HG03039 (cell line): ENCODE measurements at regions not wholly inside any gene's neighbourhood (a gene's known extent, or its start where the extent isn't known, plus 50 kb on each side); places are given as distances from the start of the nearest gene placed in this dataset.
"Not testable (repeated sequence)": the region's sequence is repeated elsewhere in the genome, so short reads cannot be mapped to it uniquely, and the experiment has no call there.

ENCODE experiments used
- ATAC-seq: cut with Tn5 transposase; IDR thresholded peaks from one replicate; pipeline ENCODE4 v1.9.1; 2021; ENCODE audit warnings: mild to moderate bottlenecking, moderate library complexity; ENCODE audit not compliant: unreplicated experiment

DNA sequence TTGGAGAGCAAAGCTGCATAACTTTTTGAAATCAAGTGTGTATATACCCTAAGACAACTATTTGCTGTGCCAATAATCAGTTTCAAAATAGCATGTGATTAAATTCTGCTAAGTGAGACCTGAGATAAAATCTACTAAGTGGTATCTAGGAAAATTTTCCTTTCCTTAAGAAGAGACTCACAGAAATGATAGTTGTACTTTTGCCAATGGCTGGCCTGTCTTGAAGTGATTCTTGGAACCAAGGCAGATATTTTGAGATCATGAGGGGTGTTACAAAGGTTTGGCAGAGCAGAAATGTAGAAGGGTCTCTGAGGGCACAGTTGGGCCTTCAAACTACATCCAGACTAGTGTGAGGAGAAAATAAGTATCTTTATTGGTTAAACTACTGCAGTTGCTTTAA lies 902.6 kb upstream of the TENM4 start:
- ATAC-seq, result no peak

DNA sequence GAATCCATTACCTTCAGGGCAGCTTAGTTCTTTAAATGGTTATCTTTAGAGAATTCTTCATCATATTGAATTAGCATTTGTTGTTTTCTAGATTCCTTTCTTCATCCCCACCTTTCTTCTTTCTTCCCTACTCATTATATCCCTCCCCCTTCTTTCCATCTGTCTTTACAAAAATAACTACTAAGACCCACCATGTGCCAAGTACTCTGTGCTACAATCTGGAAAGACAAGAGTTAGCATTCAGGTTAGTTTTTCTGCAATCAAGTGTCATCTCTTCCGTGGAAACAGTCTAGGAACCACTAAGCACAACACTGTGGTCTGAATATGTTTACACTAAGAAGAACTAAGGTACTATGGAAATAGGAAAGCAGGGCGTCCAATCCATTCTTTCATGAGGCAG lies 897.4 kb upstream of the TENM4 start:
- ATAC-seq, result no peak

DNA sequence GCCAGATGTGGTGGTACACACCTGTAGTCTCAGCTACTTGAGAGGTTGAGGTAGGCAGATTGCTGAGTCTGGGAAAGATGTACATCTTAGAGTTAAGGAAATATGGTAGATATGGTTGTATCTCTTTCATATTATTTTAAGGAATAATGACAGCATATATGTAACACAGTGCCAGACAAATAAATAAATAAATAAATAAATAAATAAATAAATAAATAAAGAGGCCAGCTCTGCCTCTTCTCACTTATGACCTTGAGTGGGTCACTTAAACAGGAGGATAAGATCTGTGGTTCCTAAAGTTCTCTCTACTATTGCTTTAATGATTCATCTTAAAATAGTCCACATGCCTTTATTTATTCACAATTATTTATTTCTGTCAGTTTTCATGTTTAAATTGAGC lies 890.9 kb upstream of the TENM4 start:
- no peak for ATAC-seq

DNA sequence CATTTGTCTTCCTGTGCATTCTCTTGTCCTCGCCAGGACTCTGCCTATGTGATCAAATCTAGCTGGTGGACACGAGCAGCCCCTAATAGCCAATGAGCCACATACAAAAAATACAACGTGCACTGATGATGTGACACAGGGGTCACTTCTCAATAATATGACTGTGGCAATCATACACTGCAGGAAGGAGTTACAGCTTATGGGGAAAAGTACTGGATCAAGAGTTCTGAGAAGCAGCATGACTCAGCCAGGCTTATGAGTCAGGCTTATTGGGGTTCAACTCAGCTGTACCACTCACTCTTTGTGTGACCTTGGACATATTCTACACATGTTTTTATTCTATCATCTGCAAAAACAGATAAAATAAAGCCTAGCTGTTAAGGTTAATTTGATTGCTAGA lies 889.4 kb upstream of the TENM4 start:
- ATAC-seq, result no peak

DNA sequence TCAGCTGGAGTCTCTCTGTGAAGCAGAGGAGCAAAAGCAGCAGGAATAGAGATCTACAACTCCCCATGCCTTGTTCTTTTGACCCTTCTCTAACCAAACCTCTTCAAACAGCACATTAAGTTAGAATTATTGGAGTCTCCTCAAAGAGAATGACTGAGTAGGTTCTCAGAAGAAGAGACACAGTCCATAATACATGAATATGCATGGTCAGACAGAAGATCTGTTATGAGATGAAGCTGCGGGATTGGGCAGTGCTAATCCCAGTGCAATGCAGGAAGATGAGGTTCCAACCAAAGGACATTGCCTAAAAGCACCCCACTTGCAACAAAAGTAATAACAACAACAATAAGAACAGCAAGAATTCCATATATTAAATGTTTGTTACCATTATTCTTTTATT lies 887.9 kb upstream of the TENM4 start:
- ATAC-seq, result no peak

DNA sequence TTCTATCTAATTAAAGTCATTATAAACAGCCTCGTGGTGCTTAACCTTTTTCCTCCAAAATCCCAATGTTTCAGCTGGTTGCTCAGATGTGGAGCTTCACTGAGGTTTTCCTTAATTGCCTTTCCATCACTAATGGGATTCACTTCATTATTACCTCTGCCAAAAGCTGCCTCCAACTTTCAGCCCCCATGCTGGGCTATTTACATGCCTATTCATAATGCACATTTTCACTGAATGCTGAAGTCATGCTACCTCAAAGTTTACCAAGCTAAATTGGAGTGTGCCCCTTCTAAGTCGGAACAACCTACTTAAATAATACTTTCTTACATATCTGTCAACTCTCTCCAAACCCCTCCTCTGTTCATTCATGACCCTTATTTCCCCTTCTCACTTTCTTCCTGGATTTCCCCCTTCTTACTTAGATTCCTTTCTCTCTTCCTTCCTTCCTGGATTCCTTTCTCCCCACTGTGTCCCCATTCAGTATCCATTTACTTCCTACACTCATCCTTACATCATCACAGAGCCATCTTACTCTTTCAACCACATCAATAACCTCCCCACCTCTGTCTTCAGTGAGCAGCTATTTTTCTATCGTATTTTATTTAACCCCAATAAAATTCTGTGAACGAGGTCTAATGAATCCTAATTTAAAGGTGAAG lies 887.3 kb upstream of the TENM4 start:
- no peak for ATAC-seq

DNA sequence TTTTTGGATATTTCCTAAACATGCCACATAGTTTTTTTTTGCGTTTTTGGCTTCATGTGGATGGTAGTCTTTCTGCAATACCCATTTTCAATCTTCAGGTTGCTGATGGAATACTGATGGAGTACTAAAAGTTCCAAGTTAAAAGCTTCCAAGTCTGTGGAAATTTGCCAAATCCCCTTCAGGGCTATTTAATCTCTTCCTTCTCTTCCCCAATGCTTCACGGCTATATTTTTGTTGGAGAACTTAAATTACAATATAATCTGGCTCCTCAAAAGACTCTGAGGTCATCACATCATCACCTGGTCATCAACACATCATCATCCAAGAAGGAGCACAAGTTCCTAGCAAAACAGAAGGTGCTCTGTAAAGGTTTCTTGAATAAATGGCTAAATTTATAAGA lies 881.0 kb upstream of the TENM4 start:
- no peak for ATAC-seq

DNA sequence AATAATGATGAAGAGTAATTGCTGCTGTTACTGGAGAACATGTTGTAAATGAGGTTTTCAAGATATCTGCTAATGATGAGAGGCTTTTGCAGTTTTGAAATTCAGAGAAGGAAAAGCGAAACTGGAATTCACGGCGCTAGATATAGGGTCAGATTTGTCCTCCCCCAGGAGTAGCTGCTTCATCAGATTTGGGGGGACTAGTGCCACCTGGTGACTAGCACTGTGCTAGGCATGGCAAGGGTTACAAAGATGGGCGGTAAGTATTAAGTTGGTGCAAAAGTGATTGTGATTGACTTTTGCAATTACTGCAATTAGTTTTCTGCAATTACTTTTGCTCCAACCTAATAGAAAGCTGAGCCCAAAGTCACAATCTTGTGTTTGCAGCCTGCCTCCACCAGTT lies 879.9 kb upstream of the TENM4 start:
- no peak for ATAC-seq

DNA sequence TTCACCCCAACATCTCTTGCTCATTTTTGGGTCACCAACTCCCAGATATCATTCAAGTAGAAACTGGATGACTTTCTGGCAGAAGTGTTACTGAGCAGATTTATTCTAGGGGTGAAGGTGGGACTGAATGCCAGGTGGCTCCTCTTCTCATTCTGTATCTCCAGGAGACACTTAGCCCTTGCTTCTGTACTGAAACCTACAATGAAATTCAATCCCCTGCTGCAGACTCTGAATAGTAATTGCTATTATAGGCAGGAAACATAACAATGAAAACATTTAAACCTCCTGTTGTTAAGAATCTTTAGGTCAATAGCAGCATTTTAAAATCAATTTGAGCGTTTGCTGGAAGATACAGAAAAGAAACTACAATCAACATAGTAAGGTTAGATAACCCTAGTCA lies 879.4 kb upstream of the TENM4 start:
- no peak for ATAC-seq

DNA sequence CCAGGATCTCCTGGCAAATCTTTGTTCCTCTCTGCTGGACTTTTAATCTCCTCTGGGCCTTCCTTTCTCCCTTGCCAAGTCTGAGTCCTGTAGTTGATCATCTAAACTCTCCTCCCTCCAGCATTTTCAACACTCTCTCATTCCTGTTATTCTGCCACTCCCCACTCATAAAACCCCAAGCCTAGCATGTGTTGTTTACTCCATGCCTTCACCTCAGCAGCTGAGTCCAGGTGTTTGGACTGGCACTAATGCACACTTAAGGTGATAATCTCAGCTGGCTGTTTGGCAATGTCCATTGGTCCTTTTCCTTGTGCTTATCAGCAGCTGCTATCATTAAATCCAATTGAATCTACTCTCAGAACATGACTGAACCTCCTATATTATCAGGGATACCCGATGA lies 876.8 kb upstream of the TENM4 start:
- no peak for ATAC-seq

DNA sequence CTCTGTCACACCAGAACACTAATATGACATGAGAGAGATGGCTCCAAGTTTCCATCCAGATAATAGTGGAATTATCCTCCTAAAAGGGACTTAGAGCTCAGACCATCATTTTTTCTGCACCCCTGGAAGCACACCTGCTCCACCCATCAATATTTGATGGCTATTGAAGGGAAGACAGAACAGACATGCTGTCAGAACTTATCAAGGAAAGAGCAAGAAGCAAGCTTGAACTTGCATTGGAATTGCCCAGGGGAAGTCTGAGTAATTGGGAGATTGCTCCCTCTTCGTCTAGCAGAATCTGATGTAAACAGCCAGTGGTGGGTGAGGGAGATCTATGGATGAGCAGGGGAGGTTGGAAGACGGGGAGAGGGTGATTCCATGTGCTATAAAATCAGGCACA lies 874.4 kb upstream of the TENM4 start:
- ATAC-seq, result no peak

DNA sequence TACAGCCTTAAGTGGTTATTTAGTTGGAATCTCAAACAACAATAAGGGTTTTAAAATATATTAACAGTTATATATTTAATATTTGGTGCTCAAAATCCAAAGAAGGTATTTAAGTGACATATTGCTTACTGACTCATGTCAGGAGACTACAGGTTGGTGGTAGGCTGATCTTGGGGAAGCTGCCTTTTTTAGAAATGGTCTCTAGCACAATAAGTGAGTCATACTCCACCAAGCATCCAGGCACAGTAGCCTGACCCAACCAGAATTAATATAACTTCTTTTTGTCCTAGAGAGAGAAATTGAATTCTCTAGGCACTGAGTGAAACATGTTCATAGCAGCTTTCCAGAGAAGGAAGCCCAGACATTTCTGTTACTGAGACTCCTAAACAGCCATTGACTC lies 868.5 kb upstream of the TENM4 start:
- ATAC-seq, result no peak

DNA sequence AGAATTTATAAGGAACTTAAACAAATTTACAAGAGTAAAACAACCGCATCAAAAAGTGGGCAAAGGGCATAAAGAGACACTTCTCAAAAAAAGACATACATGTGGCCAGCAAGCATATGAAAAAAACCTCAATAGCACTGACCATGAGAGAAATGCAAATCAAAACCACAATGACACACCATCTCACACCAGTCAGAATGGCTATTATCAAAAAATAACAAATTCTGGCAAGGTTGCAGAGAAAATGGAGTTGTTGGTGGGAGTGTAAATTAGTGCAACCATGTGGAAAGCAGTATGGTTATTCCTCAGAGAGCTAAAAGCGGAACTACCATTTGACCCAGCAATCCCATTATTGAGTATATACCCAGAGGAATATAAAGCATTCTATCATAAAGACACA lies 866.8 kb upstream of the TENM4 start:
- no peak for ATAC-seq

DNA sequence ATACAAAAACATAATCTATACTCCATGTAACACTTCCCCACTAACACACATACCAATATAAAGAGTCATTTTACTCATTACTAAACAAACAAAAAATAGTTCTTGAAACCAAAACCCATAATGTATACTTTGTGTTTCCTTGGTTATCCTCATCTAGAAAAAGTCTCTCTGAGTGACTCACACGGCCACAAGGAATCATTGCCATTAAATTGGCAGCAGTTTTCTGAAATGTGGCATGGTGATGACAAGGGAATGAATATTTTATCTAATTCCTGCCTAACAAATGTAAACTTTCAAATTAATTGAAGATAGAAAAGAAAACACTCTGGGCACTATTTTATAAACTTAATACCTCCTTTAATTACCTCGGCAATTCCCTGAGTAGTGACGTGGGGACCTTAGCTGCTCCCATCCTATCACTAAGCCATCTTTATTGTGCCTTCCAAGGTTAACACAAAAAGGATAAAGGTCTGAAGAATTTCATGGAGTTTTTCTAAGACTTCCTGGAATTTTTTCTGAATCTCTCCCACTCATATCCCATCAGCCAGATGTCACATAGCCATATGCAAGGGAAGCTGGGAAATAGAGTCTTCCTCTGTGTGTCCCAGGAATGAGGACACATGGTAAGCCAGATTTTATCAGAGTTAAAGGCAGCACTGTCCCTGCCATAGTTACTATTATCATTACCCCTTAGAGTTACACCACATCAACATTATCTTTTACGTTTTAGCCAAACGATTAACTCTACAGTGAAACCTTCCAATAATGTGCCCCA lies 857.2 kb upstream of the TENM4 start:
- ATAC-seq, result no peak

DNA sequence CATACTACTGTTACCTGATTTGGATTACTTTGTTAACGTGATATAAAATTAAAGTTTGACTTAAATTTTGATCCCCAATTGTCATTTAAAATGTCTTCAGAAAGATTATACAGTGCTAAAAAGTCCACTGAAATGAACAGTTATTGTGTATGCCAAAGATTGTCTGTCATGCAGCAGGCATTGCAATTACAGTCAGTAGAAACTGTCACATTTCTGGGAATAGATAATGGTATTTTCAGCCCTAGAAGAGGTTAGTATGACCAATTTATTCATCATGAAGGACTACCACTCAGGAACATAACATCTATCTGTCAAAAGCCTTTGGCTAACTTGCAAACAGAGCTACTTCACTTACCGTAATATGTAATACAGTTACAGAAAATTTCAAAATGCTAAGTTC lies 852.5 kb upstream of the TENM4 start:
- no peak for ATAC-seq

DNA sequence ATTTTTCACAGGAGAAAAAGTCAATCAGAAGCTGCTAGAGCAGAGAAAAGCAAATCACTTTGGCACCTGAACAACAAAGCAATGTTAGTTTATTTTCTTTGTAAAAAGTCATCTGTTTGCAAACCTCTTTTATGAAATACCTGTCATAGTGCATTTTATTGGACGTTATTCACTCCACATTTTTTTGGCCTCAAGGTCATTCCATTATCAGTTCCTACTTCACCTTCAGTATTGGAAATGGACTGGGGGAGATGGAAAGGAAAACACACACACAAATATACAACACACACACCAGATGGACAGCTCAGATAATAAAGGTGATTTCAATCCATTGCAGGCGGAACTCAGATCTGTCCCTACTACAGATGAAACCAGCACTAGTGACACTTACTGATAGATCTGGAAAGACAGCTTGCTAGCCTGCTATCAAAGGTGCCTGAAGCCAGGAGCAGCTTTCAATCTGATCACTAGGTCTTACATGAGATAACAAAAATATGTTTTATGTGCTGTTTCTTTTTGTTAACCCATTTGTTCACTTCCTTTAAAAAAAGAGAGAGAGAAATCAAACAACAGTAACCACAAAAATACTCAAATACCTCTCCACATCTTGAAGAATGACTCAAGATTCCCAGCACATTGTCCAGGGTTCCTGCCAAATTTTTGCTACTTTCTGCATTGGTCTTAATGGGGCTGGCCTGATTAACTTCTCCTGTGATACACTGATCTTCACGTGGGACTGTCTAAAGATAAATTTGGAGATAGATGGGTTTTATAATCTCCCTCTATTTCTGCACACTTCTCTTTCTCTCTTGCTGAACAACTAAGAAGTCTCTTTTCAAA lies 844.3 kb upstream of the TENM4 start:
- ATAC-seq, result no peak

DNA sequence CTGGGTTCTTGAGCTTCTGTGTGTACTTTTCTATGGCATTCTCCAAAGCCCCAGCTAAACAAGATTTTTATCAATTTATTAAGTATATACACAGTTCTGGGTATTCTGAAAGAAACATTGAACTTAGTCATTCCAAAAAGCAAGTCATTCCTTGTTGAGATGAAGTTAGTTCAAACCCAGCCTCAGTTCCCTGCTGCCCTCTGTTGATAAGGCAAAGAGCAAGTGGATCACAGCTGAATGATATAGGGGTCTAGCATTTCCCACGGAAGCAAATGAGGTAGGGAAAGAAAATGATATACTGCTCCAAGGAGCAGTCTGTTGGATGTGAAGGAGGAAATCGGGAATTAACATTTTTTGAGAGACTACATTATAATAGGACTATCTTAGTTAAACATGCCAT lies 841.8 kb upstream of the TENM4 start:
- ATAC-seq, result no peak

DNA sequence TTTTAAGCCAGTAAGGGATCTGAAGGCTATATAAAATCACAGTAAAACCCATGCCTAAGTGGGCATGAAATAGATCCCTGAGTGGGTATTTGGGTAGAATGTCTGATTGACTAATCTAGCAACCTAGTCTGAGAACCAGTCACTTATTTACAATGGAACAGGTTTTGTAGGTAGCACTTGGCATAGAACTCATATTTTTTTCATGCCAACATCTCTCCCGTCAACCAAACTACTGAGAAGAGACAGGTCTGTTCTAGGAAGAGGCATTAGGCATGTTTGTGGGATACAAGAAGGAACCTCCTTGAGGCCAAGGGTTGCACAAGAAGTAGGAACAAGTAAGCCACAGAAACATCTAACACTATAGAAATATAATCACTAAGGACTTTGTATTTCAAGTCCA lies 840.4 kb upstream of the TENM4 start:
- ATAC-seq, result no peak

DNA sequence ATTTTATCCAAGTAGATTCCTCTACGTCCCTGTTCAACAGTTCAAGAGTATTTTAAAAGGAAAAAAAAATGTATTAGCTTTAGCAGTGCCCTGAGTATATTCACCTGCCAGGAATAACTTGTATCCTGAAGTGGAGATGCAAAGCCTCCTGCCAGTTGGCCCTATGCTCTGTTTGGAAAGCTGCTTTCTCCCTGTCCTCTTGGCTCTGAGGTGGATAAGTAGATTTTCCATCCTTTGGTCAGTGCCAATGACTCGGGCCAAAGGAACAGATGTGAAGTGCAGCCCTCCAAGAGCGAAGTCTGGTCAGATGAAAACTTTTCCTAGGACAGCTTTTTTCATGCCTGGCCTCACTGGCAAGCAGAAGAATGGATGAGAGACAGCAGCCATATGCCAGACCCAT lies 839.9 kb upstream of the TENM4 start:
- ATAC-seq, result no peak

DNA sequence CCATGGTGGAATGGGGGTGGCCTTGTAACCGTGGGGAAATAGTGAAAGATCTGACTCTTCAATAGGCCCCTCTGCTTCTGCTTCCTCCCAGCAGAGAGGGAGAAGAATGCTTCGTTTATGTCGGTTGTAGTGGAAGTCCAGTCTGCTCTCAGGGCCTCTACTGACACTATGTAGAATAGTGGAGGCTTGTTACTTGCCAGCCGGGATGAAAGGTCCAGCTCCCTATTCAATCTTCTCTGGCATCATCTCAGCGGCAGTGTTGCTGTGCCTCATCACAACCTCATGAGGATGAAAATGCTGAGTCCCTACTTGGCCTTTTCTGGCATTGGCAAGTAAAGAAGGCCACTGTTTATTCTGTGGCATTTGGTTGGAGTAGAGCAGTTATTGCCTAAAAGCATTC lies 820.9 kb upstream of the TENM4 start:
- no peak for ATAC-seq

DNA sequence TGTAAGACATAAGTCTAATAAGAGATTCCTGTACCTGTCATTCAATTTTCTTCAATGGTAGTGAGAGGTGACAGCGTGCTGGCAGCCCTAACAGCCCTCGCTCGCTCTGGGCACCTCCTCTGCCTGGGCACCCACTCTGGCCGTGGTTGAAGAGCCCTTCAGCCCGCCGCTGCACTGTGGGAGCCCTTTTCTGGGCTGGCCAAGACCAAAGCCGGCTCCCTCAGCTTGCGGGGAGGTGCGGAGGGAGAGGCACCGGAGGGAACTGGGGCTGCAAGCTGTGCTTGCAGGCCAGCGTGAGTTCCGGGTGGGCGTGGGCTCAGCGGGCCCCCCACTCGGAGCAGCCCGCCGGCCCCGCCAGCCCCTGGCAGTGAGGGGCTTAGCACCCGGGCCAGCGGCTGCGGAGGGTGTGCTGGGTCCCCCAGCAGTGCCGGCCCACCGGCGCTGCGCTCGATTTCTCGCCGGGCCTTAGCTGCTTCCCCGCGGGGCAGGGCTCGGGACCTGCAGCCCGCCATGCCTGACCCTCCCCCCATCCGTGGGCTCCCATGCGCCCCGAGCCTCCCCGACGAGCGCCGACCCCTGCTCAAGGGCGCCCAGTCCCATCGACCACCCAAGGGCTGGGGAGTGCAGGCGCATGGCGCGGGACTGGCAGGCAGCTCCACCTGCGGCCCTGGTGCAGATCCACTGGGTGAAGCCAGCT lies 816.6 kb upstream of the TENM4 start:
- not testable (repeated sequence) for ATAC-seq
